ENCODE measurements at regions not wholly inside any gene's neighbourhood (a gene's known extent, or its start where the extent isn't known, plus 50 kb on each side); places are given as distances from the start of the nearest gene placed in this dataset.

- TF ChIP-seq CTCF (conservative IDR thresholded peaks at IDR 0.05) = no peak
- TF ChIP-seq ZFX (IDR thresholded peaks at IDR 0.05) = no peak
- no peak overlapping the region for H3K27ac ChIP-seq
These were observed 189.8 kb upstream of the GRIK2 start for GRCh38 chr6:101203664-101204063.

DNA sequence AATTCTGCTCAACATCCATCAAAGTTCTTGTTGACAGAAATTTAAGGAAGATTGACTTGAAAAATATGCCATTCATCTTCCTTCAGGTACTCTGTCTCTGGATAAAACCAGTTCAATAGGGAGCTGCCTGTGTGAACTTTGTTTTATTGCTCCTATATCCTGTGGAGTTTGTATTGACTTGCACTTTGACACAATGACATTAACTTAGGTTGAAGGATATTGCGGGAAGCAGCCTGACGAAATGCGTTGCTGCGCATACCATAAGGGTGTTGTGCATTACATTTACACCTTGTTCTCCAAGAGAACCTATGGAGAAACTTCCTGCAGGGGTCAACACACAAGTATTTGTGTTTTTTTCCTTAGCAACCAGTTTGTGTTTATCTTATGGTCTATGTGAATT lies 185.4 kb upstream of the GRIK2 start:
- no peak overlapping the region for H3K27ac ChIP-seq
- no peak for TF ChIP-seq ZFX (IDR thresholded peaks at IDR 0.05)
- no peak for TF ChIP-seq CTCF (conservative IDR thresholded peaks at IDR 0.05)

DNA sequence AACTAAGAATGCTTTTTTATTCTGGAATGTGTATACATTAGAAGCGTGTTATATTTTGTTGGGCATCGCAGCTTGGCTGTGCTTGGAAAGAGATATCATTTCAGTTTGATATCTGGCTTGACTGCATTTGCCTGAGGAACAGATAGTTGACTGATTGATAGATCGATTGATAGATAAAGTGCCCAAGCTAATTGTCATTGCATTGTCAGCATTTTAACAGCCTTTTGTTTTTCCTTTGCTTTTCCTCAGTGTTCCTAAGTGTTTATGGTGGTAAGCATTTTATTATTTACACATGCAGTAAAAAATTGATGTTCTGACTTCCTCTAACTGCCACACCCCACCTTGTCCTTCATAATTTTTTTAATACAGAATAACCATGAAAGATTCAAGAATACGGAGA lies 180.9 kb upstream of the GRIK2 start:
- TF ChIP-seq ZFX (IDR thresholded peaks at IDR 0.05) (no peak), CTCF (conservative IDR thresholded peaks at IDR 0.05) (no peak)
- no peak overlapping the region for H3K27ac ChIP-seq

DNA sequence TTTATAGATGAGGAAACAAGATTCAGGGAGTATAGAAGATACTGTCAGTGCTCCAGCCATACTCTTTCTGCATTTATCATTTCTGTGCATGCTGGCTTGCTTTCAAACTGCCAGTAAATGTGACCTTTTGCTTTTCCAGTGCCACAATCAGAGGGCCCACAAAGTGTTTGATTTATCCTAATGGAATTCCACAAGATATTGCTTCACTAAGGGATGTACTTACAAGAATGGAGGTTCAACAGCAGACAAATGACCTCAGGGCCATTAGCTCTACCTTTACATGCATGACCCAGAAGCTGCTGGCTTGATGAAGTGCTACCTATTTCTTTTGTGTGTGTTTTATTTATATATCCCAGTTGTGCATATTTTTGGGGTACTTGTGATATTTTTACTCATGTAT lies 171.5 kb upstream of the GRIK2 start:
- no peak overlapping the region for H3K27ac ChIP-seq
- TF ChIP-seq ZFX (IDR thresholded peaks at IDR 0.05) = no peak
- no peak for TF ChIP-seq CTCF (conservative IDR thresholded peaks at IDR 0.05)

- TF ChIP-seq ZFX (IDR thresholded peaks at IDR 0.05) = no peak
- TF ChIP-seq CTCF (conservative IDR thresholded peaks at IDR 0.05) = no peak
- H3K27ac ChIP-seq = no peak overlapping the region
These were observed 168.8 kb upstream of the GRIK2 start for GRCh38 chr6:101224751-101225150.

- H3K27ac ChIP-seq = no peak overlapping the region
- no peak for TF ChIP-seq ZFX (IDR thresholded peaks at IDR 0.05)
- peak; percentile 43 for TF ChIP-seq CTCF (conservative IDR thresholded peaks at IDR 0.05)
These were observed 166.8 kb upstream of the GRIK2 start for GRCh38 chr6:101226677-101227135.

GRCh38 chr6:101230866-101231265 lies 162.6 kb upstream of the GRIK2 start:
- no peak for TF ChIP-seq CTCF (conservative IDR thresholded peaks at IDR 0.05)
- TF ChIP-seq ZFX (IDR thresholded peaks at IDR 0.05) = no peak
- no peak overlapping the region for H3K27ac ChIP-seq

All from C4-2B (cell line).